OCI-LY1 (cell line): ENCODE measurements at regions not wholly inside any gene's neighbourhood (a gene's known extent, or its start where the extent isn't known, plus 50 kb on each side); places are given as distances from the start of the nearest gene placed in this dataset.
"Not testable (repeated sequence)": the region's sequence is repeated elsewhere in the genome, so short reads cannot be mapped to it uniquely, and the experiment has no call there.

Experiments
- H2AFZ ChIP-seq: fragments of 200-600 bp; sonication (generic), shearing (Covaris generic); 2 replicates; pipeline ENCODE4 v1.6.0; 2014; ENCODE audit warnings: antibody characterized with exemption, mild to moderate bottlenecking, low read length
- H3F3A ChIP-seq: fragments of 200-600 bp; sonication (generic), shearing (Covaris generic); 2 replicates; pipeline ENCODE4 v1.6.0; 2014; ENCODE audit warnings: mild to moderate bottlenecking, antibody characterized with exemption, low read length, moderate library complexity; ENCODE audit not compliant: insufficient read depth
- H3K27ac ChIP-seq: fragments of 200-600 bp; sonication (generic); 2 replicates; pipeline ENCODE4 v1.5.1; 2014; ENCODE audit warnings: low read length, mixed run types, mild to moderate bottlenecking, low read depth; ENCODE audit not compliant: poor library complexity, severe bottlenecking
- H3K27me3 ChIP-seq: fragments of 200-600 bp; sonication (generic); 2 replicates; pipeline ENCODE4 v1.6.0; 2014; ENCODE audit warnings: antibody characterized with exemption, mild to moderate bottlenecking, low read length, moderate library complexity; ENCODE audit not compliant: insufficient read depth
- H3K36me3 ChIP-seq: fragments of 200-600 bp; sonication (generic); 2 replicates; pipeline ENCODE4 v1.6.1; 2014; ENCODE audit warnings: mild to moderate bottlenecking, antibody characterized with exemption, low read length, moderate library complexity, mixed read lengths; ENCODE audit not compliant: insufficient read depth
- H3K4me1 ChIP-seq: fragments of 200-600 bp; sonication (generic); 2 replicates; pipeline ENCODE4 v1.5.1; 2014; ENCODE audit warnings: mild to moderate bottlenecking, low read length, moderate library complexity; ENCODE audit not compliant: insufficient read depth, severe bottlenecking
- H3K4me2 ChIP-seq: fragments of 200-600 bp; sonication (generic), shearing (Covaris generic); 2 replicates; pipeline ENCODE4 v1.6.1; 2014; ENCODE audit warnings: low read length
- H3K4me3 ChIP-seq: fragments of 200-600 bp; sonication (generic); 2 replicates; pipeline ENCODE4 v1.5.1; 2014; ENCODE audit warnings: low read length, low read depth, mild to moderate bottlenecking, mixed read lengths; ENCODE audit not compliant: poor library complexity, severe bottlenecking
- H3K79me2 ChIP-seq: fragments of 200-600 bp; shearing (Covaris generic); 2 replicates; pipeline ENCODE4 v1.6.1; 2016; ENCODE audit warnings: mixed run types, low read length, mixed read lengths; ENCODE audit not compliant: insufficient read depth
- H3K9ac ChIP-seq: fragments of 200-600 bp; sonication (generic), shearing (Covaris generic); 2 replicates; pipeline ENCODE4 v1.6.1; 2014; ENCODE audit warnings: mild to moderate bottlenecking, low read length, mixed read lengths
- H3K9me2 ChIP-seq: fragments of 200-600 bp; sonication (generic), shearing (Covaris generic); 2 replicates; pipeline ENCODE4 v1.6.1; 2014; ENCODE audit warnings: low read depth, mild to moderate bottlenecking, low read length, mixed read lengths
- H3K9me3 ChIP-seq: fragments of 200-600 bp; shearing (Covaris generic); 2 replicates; pipeline ENCODE4 v1.6.1; 2014; ENCODE audit warnings: low read length, mixed read lengths
- H4K20me1 ChIP-seq: fragments of 200-600 bp; sonication (generic), shearing (Covaris generic); 2 replicates; pipeline ENCODE4 v1.6.0; 2016; ENCODE audit warnings: mild to moderate bottlenecking, low read length; ENCODE audit not compliant: insufficient read depth
- EZH2 ChIP-seq: fragments of 200-600 bp; sonication (generic), shearing (Covaris generic); IDR thresholded peaks from 2 replicates; pipeline ENCODE4 v1.8.0; 2017; ENCODE audit warnings: borderline replicate concordance, mixed run types, mild to moderate bottlenecking, antibody characterized with exemption, low read length, moderate library complexity, mixed read lengths
- TF ChIP-seq, protein P1 (sequence below): fragments of 200-600 bp; sonication (generic), shearing (Covaris generic); IDR thresholded peaks from 2 replicates; pipeline ENCODE4 v1.5.1; 2017; ENCODE audit warnings: mild to moderate bottlenecking, antibody characterized with exemption, low read length, moderate library complexity, mixed read lengths

DNA sequence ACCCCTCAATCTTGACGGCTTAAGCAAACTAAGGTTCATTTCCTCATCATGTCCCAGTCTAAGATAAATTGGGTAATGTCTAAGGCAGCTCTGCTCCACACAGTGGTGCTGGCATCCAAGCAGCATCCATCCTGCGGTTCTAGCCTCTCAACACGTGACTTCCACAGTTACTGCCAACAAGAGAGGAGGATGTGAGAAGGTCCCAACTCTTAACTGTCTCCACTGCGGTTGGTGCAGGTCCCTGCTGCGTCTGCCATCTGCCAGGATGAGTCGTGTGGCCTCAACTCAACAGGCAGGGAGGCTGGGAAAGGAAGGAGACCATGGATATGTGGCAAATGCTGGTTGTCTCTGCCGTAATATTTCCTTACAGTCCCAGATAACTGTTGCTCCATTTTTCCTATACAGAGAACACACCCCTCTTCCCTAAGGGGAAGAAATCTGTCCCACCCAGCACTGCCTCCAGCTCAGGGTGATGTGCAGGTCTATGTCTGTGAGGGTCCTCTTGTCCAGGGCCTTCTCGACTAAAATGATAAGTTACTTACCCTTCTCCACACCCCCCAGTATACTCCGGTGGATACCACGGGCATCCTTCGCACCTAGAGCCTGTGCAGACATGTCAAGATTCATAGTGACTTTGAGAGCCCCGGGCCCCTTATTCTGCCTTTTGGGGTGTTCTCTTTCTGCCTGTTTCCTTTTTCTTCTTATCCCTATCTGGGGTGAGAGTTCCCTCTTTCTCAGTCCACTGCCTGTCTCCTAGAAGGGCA lies 64.7 kb downstream of the KCNJ18 start:
- Histone ChIP-seq H3K4me3 (no peak overlapping the region), H3K9me2 (no peaks in the 10 kb centered on the region), H3K9me3 (no peaks in the 10 kb centered on the region), H2AFZ (no peak overlapping the region), H3K27me3 (no peaks in the 10 kb centered on the region), H3K27ac (no peak overlapping the region), H3K4me2 (no peak overlapping the region), H3K9ac (no peak overlapping the region), H3F3A (no peaks in the 10 kb centered on the region), H3K79me2 (no peaks in the 10 kb centered on the region), H4K20me1 (no peaks in the 10 kb centered on the region), H3K36me3 (no peaks in the 10 kb centered on the region), H3K4me1 (no peaks in the 10 kb centered on the region)
- TF ChIP-seq EZH2: no peak
- TF ChIP-seq, protein P1, sequence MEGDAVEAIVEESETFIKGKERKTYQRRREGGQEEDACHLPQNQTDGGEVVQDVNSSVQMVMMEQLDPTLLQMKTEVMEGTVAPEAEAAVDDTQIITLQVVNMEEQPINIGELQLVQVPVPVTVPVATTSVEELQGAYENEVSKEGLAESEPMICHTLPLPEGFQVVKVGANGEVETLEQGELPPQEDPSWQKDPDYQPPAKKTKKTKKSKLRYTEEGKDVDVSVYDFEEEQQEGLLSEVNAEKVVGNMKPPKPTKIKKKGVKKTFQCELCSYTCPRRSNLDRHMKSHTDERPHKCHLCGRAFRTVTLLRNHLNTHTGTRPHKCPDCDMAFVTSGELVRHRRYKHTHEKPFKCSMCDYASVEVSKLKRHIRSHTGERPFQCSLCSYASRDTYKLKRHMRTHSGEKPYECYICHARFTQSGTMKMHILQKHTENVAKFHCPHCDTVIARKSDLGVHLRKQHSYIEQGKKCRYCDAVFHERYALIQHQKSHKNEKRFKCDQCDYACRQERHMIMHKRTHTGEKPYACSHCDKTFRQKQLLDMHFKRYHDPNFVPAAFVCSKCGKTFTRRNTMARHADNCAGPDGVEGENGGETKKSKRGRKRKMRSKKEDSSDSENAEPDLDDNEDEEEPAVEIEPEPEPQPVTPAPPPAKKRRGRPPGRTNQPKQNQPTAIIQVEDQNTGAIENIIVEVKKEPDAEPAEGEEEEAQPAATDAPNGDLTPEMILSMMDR: no peak

DNA sequence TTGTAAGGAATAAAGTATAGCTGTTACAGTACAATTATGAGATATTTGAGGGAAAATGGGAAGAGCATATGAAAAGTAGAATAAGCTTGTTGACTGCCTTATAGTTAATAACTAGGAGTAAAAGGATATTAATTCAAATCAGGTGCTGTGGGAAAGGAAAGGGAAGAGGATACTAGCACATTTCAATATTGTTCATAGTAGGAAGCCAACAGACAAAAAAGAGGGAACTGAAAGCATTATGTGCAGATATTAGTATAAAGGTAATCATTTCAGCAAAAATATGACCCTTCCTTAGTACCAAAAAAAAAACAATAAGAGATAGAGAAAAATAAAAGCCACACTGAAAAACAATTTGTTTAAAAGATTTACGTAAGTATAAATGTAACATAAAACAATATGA lies 67.3 kb downstream of the KCNJ18 start:
- H3K79me2 ChIP-seq, H4K20me1 ChIP-seq, H2AFZ ChIP-seq, H3F3A ChIP-seq, H3K27me3 ChIP-seq, H3K36me3 ChIP-seq, H3K4me2 ChIP-seq, H3K9me3 ChIP-seq, H3K9me2 ChIP-seq, H3K4me1 ChIP-seq, H3K4me3 ChIP-seq, H3K9ac ChIP-seq, H3K27ac ChIP-seq: not testable (repeated sequence)

DNA sequence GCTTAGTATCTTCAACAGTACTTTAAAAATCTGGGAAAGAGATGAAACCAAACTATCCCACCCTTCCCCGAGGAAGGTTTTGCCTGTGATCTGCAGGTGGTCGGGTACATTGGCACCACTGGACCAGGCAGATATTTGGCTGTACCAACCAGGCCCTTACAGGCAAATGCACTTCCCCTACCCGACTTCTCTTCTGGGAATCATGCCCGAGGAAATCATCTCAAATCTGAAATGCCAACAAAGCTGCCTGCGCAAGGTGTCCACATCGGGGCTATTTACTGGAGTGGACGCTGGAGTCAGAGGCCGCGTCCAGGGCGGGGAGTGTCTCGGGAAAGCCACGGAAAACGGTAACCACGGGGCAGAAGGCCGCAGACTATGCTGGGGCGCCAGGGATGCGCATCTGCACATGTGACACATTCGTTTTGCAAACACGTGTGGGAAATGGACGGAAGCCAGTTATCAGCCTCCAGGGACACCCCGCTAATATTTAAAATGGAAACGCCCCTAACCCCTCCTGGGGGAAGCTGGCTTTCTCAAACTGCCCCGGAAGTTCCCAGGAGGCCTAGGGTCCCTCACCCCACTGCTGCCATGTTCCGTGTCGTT lies 71.5 kb downstream of the KCNJ18 start:
- H3F3A ChIP-seq, H2AFZ ChIP-seq, H3K4me1 ChIP-seq, H3K4me3 ChIP-seq, H3K27me3 ChIP-seq, H3K4me2 ChIP-seq, H3K9me3 ChIP-seq, H3K9me2 ChIP-seq, H4K20me1 ChIP-seq, H3K9ac ChIP-seq, H3K79me2 ChIP-seq, H3K36me3 ChIP-seq: not testable (repeated sequence)
- H3K27ac ChIP-seq: peak overlapping the region; percentile 50

DNA sequence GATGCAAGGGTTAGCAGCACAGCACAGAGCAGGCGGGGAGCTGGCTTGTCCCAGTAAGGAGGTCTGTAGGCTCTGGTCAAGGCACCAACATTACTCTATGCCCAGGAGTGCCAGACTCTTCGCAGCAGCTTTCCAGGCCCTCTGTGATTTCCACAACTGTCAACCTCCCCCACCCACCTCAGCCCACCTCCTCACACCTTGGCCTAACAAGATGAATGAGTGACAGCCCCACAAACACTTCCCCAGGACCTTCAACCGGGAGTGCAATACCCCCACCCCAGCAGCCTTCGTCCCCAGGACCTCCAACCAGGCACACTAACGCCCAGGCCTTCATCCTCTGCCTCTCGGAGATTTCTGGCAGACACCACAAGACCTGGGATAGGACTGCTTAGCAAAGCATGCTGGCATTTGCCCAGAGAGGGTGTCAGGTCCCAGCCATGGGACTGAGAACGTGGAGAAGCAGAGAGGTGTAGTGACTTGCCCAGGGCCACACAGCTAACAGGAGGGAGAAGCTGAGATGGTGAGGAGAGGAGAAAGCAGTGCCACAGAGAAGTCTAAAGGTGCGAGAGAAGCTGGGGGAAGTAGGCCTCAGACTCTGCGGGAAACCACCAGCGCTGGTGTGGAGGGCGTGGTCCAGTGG lies 73.4 kb downstream of the KCNJ18 start:
- not testable (repeated sequence) for H3K4me1 ChIP-seq, H3K9me2 ChIP-seq, H3K4me2 ChIP-seq, H4K20me1 ChIP-seq, H3K4me3 ChIP-seq, H3K9ac ChIP-seq, H3K27me3 ChIP-seq, H3K9me3 ChIP-seq, H3K27ac ChIP-seq, H3F3A ChIP-seq, H3K79me2 ChIP-seq, H2AFZ ChIP-seq, H3K36me3 ChIP-seq

DNA sequence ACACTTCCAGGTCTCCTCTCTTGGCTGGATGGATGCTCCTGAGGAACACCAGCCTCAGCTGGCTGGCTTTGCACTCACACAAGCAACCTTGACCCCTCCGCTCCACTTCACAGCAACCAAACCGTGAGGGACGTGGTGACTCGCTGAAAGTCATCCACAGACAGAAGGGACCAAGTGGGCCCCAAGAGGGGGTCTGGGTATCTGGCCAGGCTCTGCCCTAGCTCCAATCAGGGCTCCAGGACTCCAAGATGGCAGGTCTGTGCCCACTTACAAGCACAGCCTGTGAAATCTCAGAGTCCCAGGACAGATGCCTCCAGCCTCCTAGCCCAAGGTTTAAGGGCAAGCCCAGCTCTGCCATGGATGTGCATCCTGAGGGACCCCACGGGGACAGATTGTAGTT lies 74.2 kb downstream of the KCNJ18 start:
- H2AFZ ChIP-seq, H4K20me1 ChIP-seq, H3K9me3 ChIP-seq, H3K4me2 ChIP-seq, H3K79me2 ChIP-seq, H3K4me3 ChIP-seq, H3K9me2 ChIP-seq, H3K27me3 ChIP-seq, H3K9ac ChIP-seq, H3K36me3 ChIP-seq, H3K27ac ChIP-seq, H3K4me1 ChIP-seq, H3F3A ChIP-seq: not testable (repeated sequence)

DNA sequence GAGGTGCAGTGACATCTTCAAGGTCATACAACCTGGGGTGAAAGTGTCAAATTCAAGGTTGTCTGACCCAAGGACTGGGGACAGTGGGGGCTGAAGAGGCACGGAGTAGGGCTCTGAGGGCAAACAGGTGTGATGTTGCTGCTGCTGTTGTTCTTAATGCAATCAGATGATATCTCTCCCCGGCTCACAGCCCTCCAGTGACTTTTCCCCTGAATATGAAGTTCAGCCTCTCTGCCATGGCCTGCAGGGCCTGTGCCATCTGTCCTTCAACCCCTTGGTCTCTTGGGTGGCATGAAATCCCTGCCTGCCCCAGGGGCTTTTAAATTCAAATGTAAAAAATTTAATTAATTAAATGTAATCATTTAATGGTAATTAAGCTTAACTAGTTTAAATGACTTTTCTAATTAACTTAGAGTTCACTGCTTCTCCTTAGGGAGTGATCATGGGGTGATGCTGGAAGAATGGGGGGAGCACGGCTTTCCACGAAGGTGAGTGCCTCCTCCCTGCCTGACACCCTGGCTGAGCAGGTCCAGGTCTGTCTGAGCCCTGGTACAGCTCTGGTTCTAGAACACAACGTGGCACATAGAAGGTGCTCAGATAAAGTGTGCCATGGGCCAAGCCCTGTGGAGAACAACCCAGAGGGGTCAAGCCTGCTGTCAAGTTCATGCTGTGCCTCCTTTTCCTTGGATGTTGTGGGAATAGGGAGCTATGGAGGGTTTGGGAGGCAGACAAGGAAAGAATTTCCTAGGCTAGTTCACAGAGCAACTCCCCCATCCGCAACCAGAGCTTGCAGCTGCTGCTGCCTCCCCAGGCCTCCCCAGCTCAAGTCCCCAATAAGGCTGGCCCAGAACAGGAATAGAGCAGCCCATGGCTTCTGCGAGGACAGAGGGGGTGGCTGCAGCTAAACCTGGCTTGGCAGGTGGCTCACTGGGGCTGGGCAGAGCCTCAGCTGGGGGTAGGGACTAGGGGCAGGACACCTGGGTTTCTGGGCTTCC lies 75.1 kb downstream of the KCNJ18 start:
- not testable (repeated sequence) for H3K9ac ChIP-seq, H3K79me2 ChIP-seq, H3K27me3 ChIP-seq, H3F3A ChIP-seq, H3K27ac ChIP-seq, H3K9me3 ChIP-seq, H2AFZ ChIP-seq, H3K36me3 ChIP-seq, H3K4me2 ChIP-seq, H3K4me3 ChIP-seq, H3K9me2 ChIP-seq, H3K4me1 ChIP-seq, H4K20me1 ChIP-seq
